DOHH2 (cell line): ENCODE measurements at regions not wholly inside any gene's neighbourhood (a gene's known extent, or its start where the extent isn't known, plus 50 kb on each side); places are given as distances from the start of the nearest gene placed in this dataset.

Experiments used
- H3F3A ChIP-seq: fragments of 200-600 bp; sonication (generic), shearing (Covaris generic); 2 replicates; pipeline ENCODE4 v1.6.0; 2016; ENCODE audit warnings: antibody characterized with exemption, mild to moderate bottlenecking; ENCODE audit not compliant: control insufficient read depth, insufficient read depth
- H3K27ac ChIP-seq: fragments of 200-600 bp; sonication (generic); 2 replicates; pipeline ENCODE4 v1.5.1; 2014; ENCODE audit warnings: low read depth, mild to moderate bottlenecking, low read length, moderate library complexity
- H3K27me3 ChIP-seq: fragments of 200-600 bp; sonication (generic); 2 replicates; pipeline ENCODE4 v1.6.1; 2014; ENCODE audit warnings: mild to moderate bottlenecking, low read length, mixed read lengths; ENCODE audit not compliant: control insufficient read depth
- H3K36me3 ChIP-seq: fragments of 200-600 bp; sonication (generic); 2 replicates; pipeline ENCODE4 v1.6.1; 2014; ENCODE audit warnings: mild to moderate bottlenecking, low read length, moderate library complexity, mixed read lengths; ENCODE audit not compliant: control insufficient read depth
- H3K4me1 ChIP-seq: fragments of 200-600 bp; sonication (generic); 2 replicates; pipeline ENCODE4 v1.6.1; 2014; ENCODE audit warnings: mild to moderate bottlenecking, low read length, mixed read lengths; ENCODE audit not compliant: control insufficient read depth
- H3K4me2 ChIP-seq: fragments of 200-600 bp; sonication (generic); 2 replicates; pipeline ENCODE4 v1.6.0; 2014; ENCODE audit warnings: mild to moderate bottlenecking, low read length, moderate library complexity
- H3K4me3 ChIP-seq: fragments of 200-600 bp; sonication (generic); 2 replicates; pipeline ENCODE4 v1.5.1; 2014; ENCODE audit warnings: mild to moderate bottlenecking, low read length, mixed read lengths
- H3K79me2 ChIP-seq: fragments of 200-600 bp; sonication (generic); 2 replicates; pipeline ENCODE4 v1.6.1; 2014; ENCODE audit warnings: mild to moderate bottlenecking, low read length, mixed read lengths; ENCODE audit not compliant: control insufficient read depth
- H3K9me2 ChIP-seq: fragments of 200-600 bp; sonication (generic); replicated peaks from 2 replicates; pipeline ENCODE4 v1.6.1; 2014; ENCODE audit warnings: mild to moderate bottlenecking, low read length, mixed read lengths; ENCODE audit not compliant: control insufficient read depth
- H3K9me3 ChIP-seq: fragments of 200-600 bp; sonication (generic); 2 replicates; pipeline ENCODE4 v1.6.1; 2014; ENCODE audit warnings: antibody characterized with exemption, low read length, mixed read lengths; ENCODE audit not compliant: control insufficient read depth, insufficient read depth
- H4K20me1 ChIP-seq: fragments of 200-600 bp; sonication (generic); 2 replicates; pipeline ENCODE4 v1.6.0; 2014; ENCODE audit warnings: low read depth, mild to moderate bottlenecking, antibody characterized with exemption, low read length, moderate library complexity; ENCODE audit not compliant: control insufficient read depth, insufficient read depth
- EZH2phosphoT487 ChIP-seq: fragments of 200-600 bp; sonication (generic); IDR thresholded peaks from 2 replicates; pipeline ENCODE4 v1.6.1; 2017; ENCODE audit warnings: borderline replicate concordance, mild to moderate bottlenecking, antibody characterized with exemption, low read length, moderate library complexity, mixed read lengths
- TF ChIP-seq, protein P1 (sequence below): fragments of 200-600 bp; sonication (generic); IDR thresholded peaks from one replicate; pipeline ENCODE4 v1.5.1; 2014; ENCODE audit warnings: antibody characterized with exemption, mild to moderate bottlenecking, low read depth, low read length; ENCODE audit not compliant: poor library complexity, severe bottlenecking

DNA sequence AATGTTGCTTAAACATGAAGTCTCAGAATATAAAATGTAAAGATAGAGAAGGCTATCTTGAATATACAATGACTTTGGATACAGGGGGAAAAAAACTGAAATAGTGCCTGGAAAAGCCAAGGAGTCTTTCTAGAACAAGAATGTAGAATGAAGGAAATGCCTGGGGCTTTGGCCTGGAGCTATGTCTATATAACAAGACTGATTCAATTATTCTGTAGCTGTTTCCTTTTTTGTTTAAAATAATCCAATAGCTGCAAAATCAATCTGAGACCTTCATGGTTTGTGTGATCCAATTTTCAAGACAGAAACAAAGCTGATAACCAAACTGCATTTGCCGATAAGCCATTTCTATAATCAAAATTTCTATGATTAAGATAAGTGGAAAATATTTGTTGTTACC is 530.9 kb upstream of the NBEA start:
- H3K9me2 ChIP-seq = no peaks in the 10 kb centered on the region
- H3K9me3 ChIP-seq = no peaks in the 10 kb centered on the region
- no peak overlapping the region for H3K27ac ChIP-seq
- no peaks in the 10 kb centered on the region for H3K4me1 ChIP-seq
- no peak overlapping the region for H3K4me2 ChIP-seq
- no peaks in the 10 kb centered on the region for H4K20me1 ChIP-seq
- H3K4me3 ChIP-seq = no peak overlapping the region
- TF ChIP-seq, protein P1, sequence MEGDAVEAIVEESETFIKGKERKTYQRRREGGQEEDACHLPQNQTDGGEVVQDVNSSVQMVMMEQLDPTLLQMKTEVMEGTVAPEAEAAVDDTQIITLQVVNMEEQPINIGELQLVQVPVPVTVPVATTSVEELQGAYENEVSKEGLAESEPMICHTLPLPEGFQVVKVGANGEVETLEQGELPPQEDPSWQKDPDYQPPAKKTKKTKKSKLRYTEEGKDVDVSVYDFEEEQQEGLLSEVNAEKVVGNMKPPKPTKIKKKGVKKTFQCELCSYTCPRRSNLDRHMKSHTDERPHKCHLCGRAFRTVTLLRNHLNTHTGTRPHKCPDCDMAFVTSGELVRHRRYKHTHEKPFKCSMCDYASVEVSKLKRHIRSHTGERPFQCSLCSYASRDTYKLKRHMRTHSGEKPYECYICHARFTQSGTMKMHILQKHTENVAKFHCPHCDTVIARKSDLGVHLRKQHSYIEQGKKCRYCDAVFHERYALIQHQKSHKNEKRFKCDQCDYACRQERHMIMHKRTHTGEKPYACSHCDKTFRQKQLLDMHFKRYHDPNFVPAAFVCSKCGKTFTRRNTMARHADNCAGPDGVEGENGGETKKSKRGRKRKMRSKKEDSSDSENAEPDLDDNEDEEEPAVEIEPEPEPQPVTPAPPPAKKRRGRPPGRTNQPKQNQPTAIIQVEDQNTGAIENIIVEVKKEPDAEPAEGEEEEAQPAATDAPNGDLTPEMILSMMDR = no peak
- TF ChIP-seq EZH2phosphoT487 = no peak
- no peaks in the 10 kb centered on the region for H3F3A ChIP-seq
- H3K27me3 ChIP-seq = no peaks in the 10 kb centered on the region
- H3K79me2 ChIP-seq = no peaks in the 10 kb centered on the region
- H3K36me3 ChIP-seq = no peaks in the 10 kb centered on the region

DNA sequence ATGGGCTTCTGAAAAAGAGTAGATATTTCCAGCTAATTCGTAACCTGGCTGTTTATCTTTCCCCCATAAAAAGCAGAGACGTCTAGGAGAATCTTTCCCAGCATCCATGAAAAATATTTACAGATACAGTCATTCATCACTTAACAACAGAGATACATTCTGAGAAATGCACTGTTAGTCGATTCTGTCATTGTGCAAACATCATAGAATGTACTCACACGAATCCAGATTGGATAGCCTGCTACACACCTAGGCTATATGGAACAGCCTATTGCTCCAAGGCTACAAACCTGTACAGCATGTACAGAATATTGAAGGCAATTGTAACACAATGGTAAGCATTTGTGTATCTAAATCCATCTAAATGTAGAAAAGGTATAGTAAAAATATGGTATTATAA is 530.2 kb upstream of the NBEA start:
- Histone ChIP-seq H3K4me3 (no peak overlapping the region), H3K27ac (no peak overlapping the region), H3K4me1 (no peaks in the 10 kb centered on the region), H4K20me1 (no peaks in the 10 kb centered on the region), H3K27me3 (no peaks in the 10 kb centered on the region), H3K9me2 (no peaks in the 10 kb centered on the region), H3K4me2 (no peak overlapping the region), H3K79me2 (no peaks in the 10 kb centered on the region), H3K9me3 (no peaks in the 10 kb centered on the region), H3K36me3 (no peaks in the 10 kb centered on the region), H3F3A (no peaks in the 10 kb centered on the region)
- no peak for TF ChIP-seq EZH2phosphoT487
- TF ChIP-seq, protein P1 = no peak

DNA sequence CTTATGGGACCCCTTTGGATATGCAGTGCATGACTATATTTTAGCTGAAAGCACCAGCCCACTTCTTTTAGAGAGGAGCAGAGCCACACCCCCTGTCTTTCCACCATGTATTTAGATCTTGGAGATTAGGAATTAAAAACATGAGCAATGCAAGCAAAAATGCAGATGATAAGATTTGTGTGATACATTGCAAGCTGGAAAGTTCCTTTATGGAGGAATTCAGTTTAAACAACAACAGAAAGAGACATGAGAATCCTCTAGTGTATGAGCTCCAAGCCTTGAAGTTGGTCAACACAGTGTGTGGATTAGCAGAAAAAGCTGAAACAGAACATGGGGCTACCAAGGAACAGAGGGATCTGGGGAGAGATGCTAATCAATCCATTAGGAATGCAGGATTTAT is 529.8 kb upstream of the NBEA start:
- H3K27me3 ChIP-seq = no peaks in the 10 kb centered on the region
- H3K9me3 ChIP-seq = no peaks in the 10 kb centered on the region
- H3K79me2 ChIP-seq = no peaks in the 10 kb centered on the region
- no peak overlapping the region for H3K4me2 ChIP-seq
- H4K20me1 ChIP-seq = no peaks in the 10 kb centered on the region
- no peaks in the 10 kb centered on the region for H3K9me2 ChIP-seq
- no peak overlapping the region for H3K4me3 ChIP-seq
- H3K4me1 ChIP-seq = no peaks in the 10 kb centered on the region
- H3K27ac ChIP-seq = no peak overlapping the region
- no peak for TF ChIP-seq EZH2phosphoT487
- TF ChIP-seq, protein P1 = no peak
- H3F3A ChIP-seq = no peaks in the 10 kb centered on the region
- H3K36me3 ChIP-seq = no peaks in the 10 kb centered on the region
